ENCODE measurements at regions not wholly inside any gene's neighbourhood (a gene's known extent, or its start where the extent isn't known, plus 50 kb on each side); places are given as distances from the start of the nearest gene placed in this dataset.

- Histone ChIP-seq H3K27ac (replicated peaks) (no peak overlapping the region), H3K9me3 (replicated peaks) (no peaks in the 10 kb centered on the region), H3K4me1 (no peaks in the 10 kb centered on the region), H3K4me3 (no peak overlapping the region), H3K36me3 (no peaks in the 10 kb centered on the region), H3K27me3 (ENCODE audit: low read depth) (no peaks in the 10 kb centered on the region)
- no peak for DNase-seq
- TF ChIP-seq, protein P1, sequence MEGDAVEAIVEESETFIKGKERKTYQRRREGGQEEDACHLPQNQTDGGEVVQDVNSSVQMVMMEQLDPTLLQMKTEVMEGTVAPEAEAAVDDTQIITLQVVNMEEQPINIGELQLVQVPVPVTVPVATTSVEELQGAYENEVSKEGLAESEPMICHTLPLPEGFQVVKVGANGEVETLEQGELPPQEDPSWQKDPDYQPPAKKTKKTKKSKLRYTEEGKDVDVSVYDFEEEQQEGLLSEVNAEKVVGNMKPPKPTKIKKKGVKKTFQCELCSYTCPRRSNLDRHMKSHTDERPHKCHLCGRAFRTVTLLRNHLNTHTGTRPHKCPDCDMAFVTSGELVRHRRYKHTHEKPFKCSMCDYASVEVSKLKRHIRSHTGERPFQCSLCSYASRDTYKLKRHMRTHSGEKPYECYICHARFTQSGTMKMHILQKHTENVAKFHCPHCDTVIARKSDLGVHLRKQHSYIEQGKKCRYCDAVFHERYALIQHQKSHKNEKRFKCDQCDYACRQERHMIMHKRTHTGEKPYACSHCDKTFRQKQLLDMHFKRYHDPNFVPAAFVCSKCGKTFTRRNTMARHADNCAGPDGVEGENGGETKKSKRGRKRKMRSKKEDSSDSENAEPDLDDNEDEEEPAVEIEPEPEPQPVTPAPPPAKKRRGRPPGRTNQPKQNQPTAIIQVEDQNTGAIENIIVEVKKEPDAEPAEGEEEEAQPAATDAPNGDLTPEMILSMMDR (IDR thresholded peaks at IDR 0.05; ENCODE audit: borderline replicate concordance): no peak
- intact Hi-C loops (cut with micrococcal nuclease): no loop called here
These were observed 120.9 kb upstream of the TMEM161B start for GRCh38 chr5:88389338-88390095.

DNA sequence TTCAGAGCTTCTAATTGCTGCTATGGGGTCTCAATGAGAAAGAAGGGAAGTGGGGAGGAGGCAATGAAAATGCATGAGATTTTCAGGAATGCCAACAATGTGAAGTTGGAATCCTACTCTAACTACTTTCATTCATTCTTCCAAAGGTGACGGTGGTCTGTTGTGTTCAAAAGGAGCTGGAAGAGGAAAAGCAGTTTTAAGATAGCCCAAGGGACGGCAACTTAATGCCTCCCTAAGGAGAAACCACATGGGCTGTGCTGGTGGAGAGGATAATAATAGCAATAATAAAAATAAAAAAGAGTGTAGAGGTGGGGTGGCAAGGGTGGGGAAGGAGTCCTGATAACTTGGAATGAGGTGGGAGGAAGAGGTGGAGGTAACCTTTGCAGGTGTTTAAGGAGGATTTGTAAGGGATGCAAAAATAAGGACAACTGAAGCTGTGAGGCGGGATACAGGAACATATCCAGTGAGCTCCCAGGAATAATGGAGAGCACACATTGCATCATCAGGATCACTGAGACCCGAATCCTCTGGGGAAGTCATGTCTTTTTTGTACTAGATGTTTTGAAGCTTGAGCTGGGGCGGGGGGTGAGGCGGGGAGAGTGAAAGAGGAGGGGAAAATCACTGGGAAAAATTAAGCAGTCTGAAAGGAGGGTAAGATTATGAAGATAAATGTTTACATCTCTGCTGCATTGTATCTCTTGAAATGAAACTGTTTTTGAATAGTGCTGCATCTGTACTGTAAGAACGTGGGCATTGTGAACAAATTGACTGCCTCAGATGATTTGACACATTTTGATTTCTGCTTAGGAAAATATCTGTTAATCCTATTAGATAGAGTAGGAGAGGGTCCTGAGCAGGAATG, 120.1 kb upstream of the TMEM161B start:
- no peaks in the 10 kb centered on the region for H3K4me1 ChIP-seq
- H3K27me3 ChIP-seq (ENCODE audit: low read depth): no peaks in the 10 kb centered on the region
- TF ChIP-seq, protein P1 (IDR thresholded peaks at IDR 0.05; ENCODE audit: borderline replicate concordance): no peak
- no peaks in the 10 kb centered on the region for H3K36me3 ChIP-seq
- intact Hi-C loops (cut with micrococcal nuclease): no loop called here
- no peaks in the 10 kb centered on the region for H3K9me3 ChIP-seq (replicated peaks)
- no peak overlapping the region for H3K27ac ChIP-seq (replicated peaks)
- H3K4me3 ChIP-seq: no peak overlapping the region
- no peak for DNase-seq

- H3K36me3 ChIP-seq: no peaks in the 10 kb centered on the region
- H3K4me3 ChIP-seq: no peak overlapping the region
- no peaks in the 10 kb centered on the region for H3K4me1 ChIP-seq
- H3K9me3 ChIP-seq (replicated peaks): no peaks in the 10 kb centered on the region
- no peak overlapping the region for H3K27ac ChIP-seq (replicated peaks)
- intact Hi-C loops (cut with micrococcal nuclease): no loop called here
- TF ChIP-seq, protein P1 (IDR thresholded peaks at IDR 0.05; ENCODE audit: borderline replicate concordance): no peak
- H3K27me3 ChIP-seq (ENCODE audit: low read depth): no peaks in the 10 kb centered on the region
- no peak for DNase-seq
These were observed 116.2 kb upstream of the TMEM161B start for GRCh38 chr5:88384886-88385285.

DNA sequence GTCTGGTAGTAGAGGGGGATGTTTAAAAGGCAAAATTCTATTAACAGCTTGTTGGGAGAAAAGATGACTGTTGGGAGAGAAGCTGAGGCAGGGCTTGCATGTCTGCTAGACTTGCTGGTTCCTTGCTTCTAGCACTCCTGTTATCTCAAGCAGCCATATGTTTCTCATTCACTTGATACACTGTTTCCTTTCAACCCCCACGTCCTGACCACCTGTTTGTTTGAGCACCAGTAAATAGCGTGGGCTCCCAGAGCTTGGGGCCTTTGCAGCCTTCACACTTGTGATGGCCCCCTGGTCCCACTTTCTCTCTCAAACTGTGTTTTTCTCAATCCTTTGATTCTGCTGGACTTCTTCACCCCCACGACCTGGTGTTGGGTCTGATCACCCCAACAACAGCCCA, 111.7 kb upstream of the TMEM161B start:
- TF ChIP-seq, protein P1 (IDR thresholded peaks at IDR 0.05; ENCODE audit: borderline replicate concordance): no peak
- Histone ChIP-seq H3K36me3 (no peaks in the 10 kb centered on the region), H3K4me3 (no peak overlapping the region)

DNA sequence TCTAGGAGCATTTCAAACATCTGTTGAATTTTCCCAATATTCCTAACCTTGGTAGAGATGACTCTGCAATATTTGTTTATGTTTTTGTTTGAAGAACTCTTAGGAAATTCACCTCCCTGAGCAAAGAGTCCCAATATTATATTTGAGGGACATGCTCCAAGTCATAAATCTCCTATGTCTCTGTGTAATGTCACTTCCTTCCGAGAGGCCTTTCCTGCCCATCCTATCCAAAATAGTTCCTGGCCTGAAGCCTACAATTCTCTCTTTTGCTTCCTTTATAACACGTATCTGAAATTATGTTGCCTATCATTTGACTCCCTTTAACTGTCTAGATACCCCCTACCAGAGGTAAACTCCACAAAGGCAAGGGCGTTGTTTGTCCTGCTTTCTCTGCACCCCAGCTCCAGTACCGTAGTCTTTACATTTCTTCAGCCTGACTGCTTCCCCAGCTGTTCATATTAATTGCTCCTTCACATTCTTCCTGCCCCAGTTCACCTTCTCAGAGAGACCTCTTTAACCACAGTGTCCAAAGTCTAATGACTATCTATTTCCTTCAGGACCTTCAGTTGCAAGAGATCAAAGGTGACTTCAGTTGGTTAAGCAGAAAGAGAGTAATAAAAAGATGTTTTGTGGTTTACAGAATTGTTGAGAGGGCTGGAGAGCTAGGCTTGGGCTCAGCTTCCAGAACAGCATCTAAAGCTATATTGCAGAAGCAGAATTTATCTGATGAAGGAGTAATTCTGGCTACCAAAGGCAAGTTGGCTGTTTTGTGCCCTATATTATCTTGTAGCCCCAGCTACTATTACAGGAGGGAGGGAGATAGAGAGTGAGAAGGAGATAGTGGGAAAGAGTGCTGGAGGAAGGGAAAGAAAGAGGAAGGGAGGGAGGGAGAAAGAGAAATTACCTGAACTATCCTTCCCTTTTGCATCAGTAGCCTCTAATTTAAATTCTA, 109.3 kb upstream of the TMEM161B start:
- Histone ChIP-seq H3K27me3 (ENCODE audit: low read depth) (no peaks in the 10 kb centered on the region), H3K36me3 (no peaks in the 10 kb centered on the region), H3K9me3 (replicated peaks) (no peaks in the 10 kb centered on the region), H3K27ac (replicated peaks) (no peak overlapping the region), H3K4me1 (no peaks in the 10 kb centered on the region), H3K4me3 (no peak overlapping the region)
- intact Hi-C loops (cut with micrococcal nuclease): no loop called here
- DNase-seq: no peak
- TF ChIP-seq, protein P1 (IDR thresholded peaks at IDR 0.05; ENCODE audit: borderline replicate concordance): no peak

More for the DNA sequence above, 111.7 kb upstream of the TMEM161B start:
- no peak for DNase-seq
- intact Hi-C loops (cut with micrococcal nuclease): no loop called here
- Histone ChIP-seq H3K27me3 (ENCODE audit: low read depth) (no peaks in the 10 kb centered on the region), H3K4me1 (no peaks in the 10 kb centered on the region), H3K27ac (replicated peaks) (no peak overlapping the region), H3K9me3 (replicated peaks) (no peaks in the 10 kb centered on the region)
